IMR-90 (cell line): ENCODE measurements at regions not wholly inside any gene's neighbourhood (a gene's known extent, or its start where the extent isn't known, plus 50 kb on each side); places are given as distances from the start of the nearest gene placed in this dataset.
"Not testable (repeated sequence)": the region's sequence is repeated elsewhere in the genome, so short reads cannot be mapped to it uniquely, and the experiment has no call there.

Experiments used
- ATAC-seq: fragments of 200-7000 bp; cut with Tn5 transposase; 2 replicates; pipeline ENCODE4 v1.9.1; 2020; ENCODE audit warnings: low read depth, mild to moderate bottlenecking, moderate library complexity
- BruUV-seq: library from RNA; stranded (reverse); fragments of 400-500 nt; replicated peaks from 2 replicates; lab custom pipeline; 2021; lab: Mats Ljungman, UMichigan
- CTCF ChIA-PET: fragments of 300-600 bp; formaldehyde crosslinking; extraction: SDS; loops from one replicate; lab custom pipeline; 2021; ENCODE audit warnings: antibody characterized with exemption; lab: Yijun Ruan, JAX
- POLR2A ChIA-PET: fragments of 300-600 bp; sonication (Branson Sonifier 250); formaldehyde crosslinking; loops from one replicate; lab custom pipeline; 2022; ENCODE audit warnings: antibody characterized with exemption; ENCODE audit not compliant: unreplicated experiment; lab: Charles Lee
- DNase-seq: peaks from one replicate; pipeline ENCODE4 v3.0.0; 2013
- H2AFZ ChIP-seq: replicated peaks from 2 replicates; pipeline ENCODE3; 2013; ENCODE audit warnings: low read length, mild to moderate bottlenecking; ENCODE audit not compliant: poor library complexity
- H2AK5ac ChIP-seq: 2 replicates; pipeline ENCODE4 v1.6.1; 2013; ENCODE audit warnings: low read depth, low read length, inconsistent platforms
- H2AK9ac ChIP-seq: replicated peaks from 2 replicates; pipeline ENCODE3; 2013; ENCODE audit warnings: mild to moderate bottlenecking, low read depth, low read length, moderate library complexity; ENCODE audit not compliant: poor library complexity
- H2BK120ac ChIP-seq: 2 replicates; pipeline ENCODE4 v1.6.1; 2013; ENCODE audit warnings: low read depth, low read length, inconsistent platforms
- H2BK15ac ChIP-seq: 3 replicates; pipeline ENCODE4 v1.6.1; 2013; ENCODE audit warnings: low read depth, low read length, inconsistent platforms
- H2BK20ac ChIP-seq: 2 replicates; pipeline ENCODE4 v1.6.1; 2013; ENCODE audit warnings: low read depth, mild to moderate bottlenecking, inconsistent platforms, low read length, moderate library complexity
- H2BK5ac ChIP-seq: 2 replicates; pipeline ENCODE4 v1.6.1; 2013; ENCODE audit warnings: mild to moderate bottlenecking, low read depth, low read length, inconsistent platforms; ENCODE audit not compliant: poor library complexity, severe bottlenecking
- H3K14ac ChIP-seq: replicated peaks from 2 replicates; pipeline ENCODE4 v1.6.1; 2013; ENCODE audit warnings: low read depth, low read length, inconsistent platforms
- H3K18ac ChIP-seq: 2 replicates; pipeline ENCODE4 v1.6.1; 2013; ENCODE audit warnings: low read depth, low read length, control low read depth
- H3K23ac ChIP-seq: 2 replicates; pipeline ENCODE4 v1.6.1; 2013; ENCODE audit warnings: low read depth, low read length, inconsistent platforms
- H3K27ac ChIP-seq: 2 replicates; pipeline ENCODE4 v1.5.1; 2013; ENCODE audit warnings: mild to moderate bottlenecking, control low read depth, low read length; ENCODE audit not compliant: insufficient read depth
- H3K27me3 ChIP-seq: 2 replicates; pipeline ENCODE4 v1.6.1; 2013; ENCODE audit warnings: low read length; ENCODE audit not compliant: control insufficient read depth, insufficient read depth
- H3K36me3 ChIP-seq: 2 replicates; pipeline ENCODE4 v1.6.1; 2013; ENCODE audit warnings: low read length, mixed read lengths; ENCODE audit not compliant: control insufficient read depth, insufficient read depth
- H3K4ac ChIP-seq: 2 replicates; pipeline ENCODE4 v1.6.1; 2013; ENCODE audit warnings: low read depth, low read length, inconsistent platforms
- H3K4me1 ChIP-seq: 2 replicates; pipeline ENCODE4 v1.6.1; 2013; ENCODE audit warnings: low read length, mixed read lengths; ENCODE audit not compliant: control insufficient read depth, insufficient read depth
- H3K4me2 ChIP-seq: 2 replicates; pipeline ENCODE4 v1.6.1; 2013; ENCODE audit warnings: low read depth, mild to moderate bottlenecking, control low read depth, low read length, moderate library complexity
- H3K4me3 ChIP-seq: 2 replicates; pipeline ENCODE4 v1.5.1; 2013; ENCODE audit warnings: low read depth, mild to moderate bottlenecking, control low read depth, low read length, moderate library complexity; ENCODE audit not compliant: insufficient read depth
- H3K56ac ChIP-seq: 2 replicates; pipeline ENCODE4 v1.6.1; 2013; ENCODE audit warnings: low read length, inconsistent platforms; ENCODE audit not compliant: insufficient read depth; ENCODE audit errors: extremely low read depth
- H3K79me1 ChIP-seq, 2 experiments: 2 replicates each; pipeline ENCODE4 v1.6.1; 2013; ENCODE audit warnings: low read length in 2 of 2, inconsistent platforms in 1 of 2, low read depth in 1 of 2
- H3K9ac ChIP-seq: 2 replicates; pipeline ENCODE4 v1.6.1; 2013; ENCODE audit warnings: low read depth, low read length, control low read depth
- H3K9me1 ChIP-seq: 2 replicates; pipeline ENCODE4 v1.6.1; 2013; ENCODE audit warnings: low read length, inconsistent platforms; ENCODE audit not compliant: insufficient read depth
- H3K9me3 ChIP-seq: 2 replicates; pipeline ENCODE4 v1.6.1; 2013; ENCODE audit warnings: low read length; ENCODE audit not compliant: control insufficient read depth, insufficient read depth
- H4K20me1 ChIP-seq: 2 replicates; pipeline ENCODE4 v1.6.1; 2013; ENCODE audit warnings: low read length, inconsistent platforms; ENCODE audit not compliant: insufficient read depth
- H4K5ac ChIP-seq: 2 replicates; pipeline ENCODE4 v1.6.1; 2013; ENCODE audit warnings: mild to moderate bottlenecking, low read depth, low read length, control low read depth
- H4K8ac ChIP-seq, 2 experiments: 2 replicates each; pipeline ENCODE4 v1.6.1; 2013; ENCODE audit warnings: low read depth in 2 of 2, low read length in 2 of 2, control low read depth in 1 of 2, inconsistent platforms in 1 of 2
- H4K91ac ChIP-seq: 2 replicates; pipeline ENCODE4 v1.6.1; 2013; ENCODE audit warnings: low read depth, low read length, inconsistent platforms; ENCODE audit not compliant: insufficient read depth
- RAD21 ChIP-seq: IDR thresholded peaks from 2 replicates; pipeline ENCODE4 v1.6.1; 2012; ENCODE audit warnings: low read length, improper control_type of control experiment
- WGBS, 2 experiments: methylation state at CpG; one replicate each; pipeline versions ENCODE4 v1.1.5 to v1.1.7; 2013; ENCODE audit warnings: missing lambda C conversion rate in 2 of 2; ENCODE audit not compliant: insufficient read length in 1 of 2; ENCODE audit errors: extremely low coverage in 2 of 2; 5-methylcytosine and 5-hydroxymethylcytosine counted together
- dilution Hi-C: fragments of 300-500 bp; cut with HindIII; formaldehyde crosslinking; loops from one replicate; pipeline ENCODE4 v1.14.3; 2018; ENCODE audit warnings: low sequenced_read_pairs; ENCODE audit not compliant: unreplicated experiment
- in situ Hi-C: fragments of 300-500 bp; cut with MboI; formaldehyde crosslinking; loops from 3 replicates; pipeline ENCODE4 v1.14.3; 2019; ENCODE audit warnings: low sequenced_read_pairs, inconsistent platforms, mixed read lengths
- intact Hi-C: fragments of 100-400 bp; cut with micrococcal nuclease; formaldehyde crosslinking; loops from 2 replicates; pipeline ENCODE4 v1.10.0; 2022
- TF ChIP-seq, protein P1 (sequence below): conservative IDR thresholded peaks from 2 replicates; pipeline ENCODE4 v1.5.1; 2012; ENCODE audit warnings: mild to moderate bottlenecking, low read depth, low read length, improper control_type of control experiment

GRCh38 chr5:62223312-62223670, 82.7 kb upstream of the KIF2A start:
- H4K8ac ChIP-seq, result not testable (repeated sequence)
- TF ChIP-seq RAD21, result peak; percentile 22; the same call in 1 of the 2 replicates
- TF ChIP-seq, protein P1, sequence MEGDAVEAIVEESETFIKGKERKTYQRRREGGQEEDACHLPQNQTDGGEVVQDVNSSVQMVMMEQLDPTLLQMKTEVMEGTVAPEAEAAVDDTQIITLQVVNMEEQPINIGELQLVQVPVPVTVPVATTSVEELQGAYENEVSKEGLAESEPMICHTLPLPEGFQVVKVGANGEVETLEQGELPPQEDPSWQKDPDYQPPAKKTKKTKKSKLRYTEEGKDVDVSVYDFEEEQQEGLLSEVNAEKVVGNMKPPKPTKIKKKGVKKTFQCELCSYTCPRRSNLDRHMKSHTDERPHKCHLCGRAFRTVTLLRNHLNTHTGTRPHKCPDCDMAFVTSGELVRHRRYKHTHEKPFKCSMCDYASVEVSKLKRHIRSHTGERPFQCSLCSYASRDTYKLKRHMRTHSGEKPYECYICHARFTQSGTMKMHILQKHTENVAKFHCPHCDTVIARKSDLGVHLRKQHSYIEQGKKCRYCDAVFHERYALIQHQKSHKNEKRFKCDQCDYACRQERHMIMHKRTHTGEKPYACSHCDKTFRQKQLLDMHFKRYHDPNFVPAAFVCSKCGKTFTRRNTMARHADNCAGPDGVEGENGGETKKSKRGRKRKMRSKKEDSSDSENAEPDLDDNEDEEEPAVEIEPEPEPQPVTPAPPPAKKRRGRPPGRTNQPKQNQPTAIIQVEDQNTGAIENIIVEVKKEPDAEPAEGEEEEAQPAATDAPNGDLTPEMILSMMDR, result peak; percentile 35
- in situ Hi-C loops, result loop anchor here (10.0 kb wide), 1 partner anchor 132 kb away; no protein-coding TSS in a partner anchor

More at GRCh38 chr5:62223312-62223670, 82.7 kb upstream of the KIF2A start:
- WGBS, 2 experiments, result no CpG with 5 or more reads among the region's 9 CpGs
- H4K5ac ChIP-seq, H2BK20ac ChIP-seq, H2BK120ac ChIP-seq, intact Hi-C loops, H3K36me3 ChIP-seq, H3K79me1 ChIP-seq, dilution Hi-C loops, BruUV-seq, H2AFZ ChIP-seq, H4K91ac ChIP-seq, H3K18ac ChIP-seq, H3K9me3 ChIP-seq, H3K4ac ChIP-seq, H2AK5ac ChIP-seq, H3K23ac ChIP-seq, H3K4me1 ChIP-seq, H2AK9ac ChIP-seq, H3K4me2 ChIP-seq, H3K56ac ChIP-seq, POLR2A ChIA-PET, H3K4me3 ChIP-seq, H4K20me1 ChIP-seq, H3K9me1 ChIP-seq, H3K27me3 ChIP-seq, H2BK5ac ChIP-seq, H3K14ac ChIP-seq, H3K9ac ChIP-seq, H2BK15ac ChIP-seq, H3K27ac ChIP-seq, DNase-seq: not testable (repeated sequence)
- peak; percentile 99 for ATAC-seq
- CTCF ChIA-PET, result interaction anchor here (0.6 kb wide), 3 partner anchors 132 to 1642 kb away, joined by 3 to 4 read pairs (median 4); no protein-coding TSS in a partner anchor
